ENCODE measurements at regions not wholly inside any gene's neighbourhood (a gene's known extent, or its start where the extent isn't known, plus 50 kb on each side); places are given as distances from the start of the nearest gene placed in this dataset.

DNA sequence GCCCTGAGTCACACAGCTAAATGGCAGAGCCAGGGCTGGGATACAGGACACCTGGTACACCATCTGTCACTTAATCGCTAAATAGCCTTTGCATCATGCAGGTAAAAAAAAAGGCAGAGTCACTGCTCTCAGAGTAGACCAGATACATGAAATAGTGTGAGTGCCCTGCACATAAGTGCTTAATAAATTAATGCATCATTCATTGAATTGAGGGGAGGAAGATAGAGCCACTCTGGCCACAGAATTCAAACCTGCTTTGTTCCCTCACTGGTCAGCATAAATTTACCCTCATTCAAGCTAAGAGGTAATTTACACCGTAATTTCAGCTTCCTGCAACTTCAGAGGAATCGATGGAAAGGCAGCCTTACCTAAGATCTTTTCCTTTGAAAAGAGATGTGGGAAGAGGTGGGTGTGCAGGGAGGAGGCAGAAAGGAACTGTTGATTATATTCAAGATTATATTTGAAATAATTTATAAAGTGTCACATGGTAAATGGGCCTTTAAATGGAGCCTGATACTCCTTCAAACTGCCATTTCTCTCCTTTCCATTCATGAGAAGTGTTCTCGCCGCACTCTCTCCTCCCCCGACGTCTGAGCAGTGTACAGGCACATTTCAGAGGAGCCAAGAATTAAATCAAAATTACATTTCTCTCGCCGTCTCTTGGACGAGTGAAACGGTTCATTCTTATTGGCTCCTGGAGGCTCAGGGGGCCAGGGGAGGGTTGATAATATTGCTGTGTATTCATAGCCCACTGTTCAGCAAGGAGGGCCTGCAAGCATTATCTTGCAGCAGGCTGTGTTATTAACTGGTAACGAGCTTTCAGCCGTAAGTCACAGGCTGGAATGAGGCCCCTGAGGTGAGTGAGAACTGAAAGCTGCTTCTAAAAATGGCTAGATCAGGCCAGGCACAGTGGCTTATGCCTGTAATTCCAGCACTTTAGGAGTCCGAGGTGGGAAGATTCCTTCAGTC lies 52.2 kb upstream of the HMGXB4 start:
- H3K4me3 ChIP-seq (ENCODE audit: low read depth, low read length) = no peak overlapping the region
- DNase-seq (ENCODE audit: low read depth) = no peak
- TF ChIP-seq, protein P1, sequence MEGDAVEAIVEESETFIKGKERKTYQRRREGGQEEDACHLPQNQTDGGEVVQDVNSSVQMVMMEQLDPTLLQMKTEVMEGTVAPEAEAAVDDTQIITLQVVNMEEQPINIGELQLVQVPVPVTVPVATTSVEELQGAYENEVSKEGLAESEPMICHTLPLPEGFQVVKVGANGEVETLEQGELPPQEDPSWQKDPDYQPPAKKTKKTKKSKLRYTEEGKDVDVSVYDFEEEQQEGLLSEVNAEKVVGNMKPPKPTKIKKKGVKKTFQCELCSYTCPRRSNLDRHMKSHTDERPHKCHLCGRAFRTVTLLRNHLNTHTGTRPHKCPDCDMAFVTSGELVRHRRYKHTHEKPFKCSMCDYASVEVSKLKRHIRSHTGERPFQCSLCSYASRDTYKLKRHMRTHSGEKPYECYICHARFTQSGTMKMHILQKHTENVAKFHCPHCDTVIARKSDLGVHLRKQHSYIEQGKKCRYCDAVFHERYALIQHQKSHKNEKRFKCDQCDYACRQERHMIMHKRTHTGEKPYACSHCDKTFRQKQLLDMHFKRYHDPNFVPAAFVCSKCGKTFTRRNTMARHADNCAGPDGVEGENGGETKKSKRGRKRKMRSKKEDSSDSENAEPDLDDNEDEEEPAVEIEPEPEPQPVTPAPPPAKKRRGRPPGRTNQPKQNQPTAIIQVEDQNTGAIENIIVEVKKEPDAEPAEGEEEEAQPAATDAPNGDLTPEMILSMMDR (IDR thresholded peaks at IDR 0.05; ENCODE audit: low read depth, low read length, missing control alignments) = no peak

DNA sequence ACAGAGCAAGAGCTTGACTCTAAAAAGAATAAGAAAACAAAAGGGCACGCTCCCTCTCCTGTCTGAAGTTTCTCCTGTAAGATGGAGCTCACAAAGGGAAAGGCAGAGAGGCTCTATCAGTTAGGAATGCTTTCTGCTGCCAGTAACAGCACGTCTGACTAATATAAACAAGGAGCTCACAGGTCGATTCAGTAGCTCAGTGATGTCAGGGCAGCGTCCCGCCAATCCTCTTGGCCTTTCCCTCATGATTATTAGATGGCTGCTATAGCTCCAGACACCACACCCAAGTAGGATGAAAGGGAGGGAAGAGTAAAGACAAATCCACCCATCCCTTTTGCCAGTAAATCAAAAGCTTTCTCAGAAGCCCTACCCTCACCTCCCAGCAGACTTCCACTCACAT lies 51.3 kb upstream of the HMGXB4 start:
- no peak for DNase-seq (ENCODE audit: low read depth)
- H3K4me3 ChIP-seq (ENCODE audit: low read depth, low read length) = no peak overlapping the region
- TF ChIP-seq, protein P1 (IDR thresholded peaks at IDR 0.05; ENCODE audit: low read depth, low read length, missing control alignments) = no peak

DNA sequence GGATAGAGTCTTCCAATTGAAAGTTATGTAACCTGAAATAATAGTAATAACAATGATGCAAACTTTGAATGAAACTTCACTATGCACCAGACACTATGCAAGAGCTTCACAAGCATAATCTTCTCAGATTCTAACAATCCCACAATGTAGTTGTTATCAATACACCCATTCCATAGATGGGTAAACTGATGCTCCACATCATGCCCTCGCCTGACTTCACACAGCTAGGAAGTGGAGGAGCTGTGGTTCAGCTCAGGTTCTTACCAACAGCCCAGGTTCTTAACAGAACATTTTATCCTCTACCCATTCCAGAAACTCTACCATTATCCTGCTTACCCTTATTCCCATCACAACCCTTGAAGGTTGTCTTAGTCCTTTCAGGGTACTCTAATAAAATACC lies 50.4 kb upstream of the HMGXB4 start:
- H3K4me3 ChIP-seq (ENCODE audit: low read depth, low read length) = no peak overlapping the region
- TF ChIP-seq, protein P1 (IDR thresholded peaks at IDR 0.05; ENCODE audit: low read depth, low read length, missing control alignments) = no peak
- no peak for DNase-seq (ENCODE audit: low read depth)
